HG03460 (cell line): ENCODE measurements at regions not wholly inside any gene's neighbourhood (a gene's known extent, or its start where the extent isn't known, plus 50 kb on each side); places are given as distances from the start of the nearest gene placed in this dataset.
A peak's percentile ranks its signal among the peaks of the same experiment; 100 is the strongest.

Experiments
- ATAC-seq: cut with Tn5 transposase; IDR thresholded peaks from one replicate; pipeline ENCODE4 v1.9.1; 2021; ENCODE audit not compliant: unreplicated experiment

- ATAC-seq: no peak
Observed at GRCh38 chr6:40726853-40727252, 139.7 kb upstream of the LRFN2 start.

DNA sequence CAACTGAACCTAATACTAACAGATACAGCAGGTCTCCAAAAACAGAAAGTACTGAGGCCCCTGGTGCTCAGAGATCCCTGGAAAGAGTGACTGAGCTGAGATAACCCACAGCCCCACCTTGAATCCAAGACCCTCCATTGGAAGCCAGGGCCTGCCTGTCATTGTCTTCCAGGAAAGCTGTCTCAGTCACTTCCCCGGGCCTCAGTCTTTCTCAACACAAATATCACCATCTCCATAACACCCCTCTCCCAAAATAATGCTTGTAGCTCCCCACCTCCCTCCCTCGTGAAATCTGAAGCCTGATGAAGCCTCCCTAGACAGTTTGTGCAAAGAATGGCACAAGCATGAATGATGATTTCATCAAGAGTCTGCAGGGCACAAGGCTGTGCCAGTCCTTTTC lies 138.2 kb upstream of the LRFN2 start:
- no peak for ATAC-seq

DNA sequence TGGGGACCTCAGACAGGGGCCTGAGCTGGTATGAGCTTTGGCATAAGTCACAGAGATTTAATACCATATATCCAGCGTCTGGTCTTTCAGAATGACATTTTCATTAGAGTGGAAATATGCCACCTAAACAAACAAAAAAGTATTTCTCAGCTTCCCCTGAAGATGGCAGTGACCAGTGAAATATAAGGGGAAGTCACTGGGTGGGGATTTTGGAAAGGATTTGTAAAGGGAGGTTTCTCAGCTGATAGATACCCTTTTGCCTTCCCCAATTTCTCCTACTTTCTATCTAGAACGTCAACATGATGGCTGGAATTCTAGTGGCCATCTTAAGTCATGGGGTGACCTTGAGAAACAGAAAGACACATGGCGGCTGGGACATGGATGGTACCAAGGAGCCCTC lies 137.7 kb upstream of the LRFN2 start:
- ATAC-seq: no peak

DNA sequence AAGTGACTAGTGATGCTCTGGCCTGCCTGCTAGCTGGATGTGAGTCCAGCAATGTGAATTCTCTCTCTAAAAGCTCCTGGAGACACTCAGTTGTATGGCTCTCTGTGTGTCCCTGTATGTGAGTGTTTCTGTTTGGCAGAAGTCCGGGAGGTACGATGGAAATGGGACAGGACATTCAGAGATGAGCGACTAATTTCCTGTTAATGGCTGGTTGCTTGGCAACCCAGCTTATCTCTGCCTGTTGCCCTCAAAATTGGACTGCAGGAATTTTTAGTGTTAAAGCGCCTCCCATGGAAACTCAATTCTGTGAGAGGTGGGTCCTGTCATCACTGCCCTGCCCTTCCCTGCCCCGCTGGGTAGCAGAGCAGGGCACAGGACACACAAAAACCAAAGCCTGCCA lies 136.8 kb upstream of the LRFN2 start:
- ATAC-seq: no peak

DNA sequence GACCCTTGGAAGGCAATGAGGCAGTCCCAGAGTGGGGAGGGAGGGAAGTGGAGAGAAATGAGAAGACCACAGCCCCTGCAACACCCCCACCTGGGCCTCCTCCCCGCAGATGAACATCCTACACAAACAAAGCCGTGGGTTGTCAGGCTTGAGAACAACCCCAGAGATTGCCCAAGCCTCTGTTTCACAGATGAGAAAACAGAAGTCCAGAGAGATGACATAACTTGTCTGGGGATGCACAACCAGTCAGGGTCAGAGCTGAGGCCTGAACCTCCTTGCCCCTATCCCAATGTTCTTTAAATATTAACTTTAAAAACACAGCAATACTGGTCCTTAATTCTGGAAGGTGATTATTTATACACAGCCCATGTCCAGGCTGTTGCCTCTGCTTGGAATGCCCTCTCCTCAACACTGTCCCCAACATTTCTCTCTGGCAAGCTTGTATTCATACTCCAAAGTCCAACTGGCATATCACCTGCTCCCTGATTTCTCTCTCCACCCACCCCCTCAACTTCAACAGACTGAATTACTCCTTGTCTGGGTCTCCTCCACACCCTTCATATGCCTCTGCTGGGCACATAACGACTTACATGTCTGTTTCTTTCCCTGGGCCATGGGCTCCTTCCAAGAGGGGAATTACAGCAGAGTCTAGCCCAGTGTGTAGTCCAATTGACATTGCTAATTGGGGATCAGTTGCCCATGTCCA lies 135.5 kb upstream of the LRFN2 start:
- no peak for ATAC-seq

DNA sequence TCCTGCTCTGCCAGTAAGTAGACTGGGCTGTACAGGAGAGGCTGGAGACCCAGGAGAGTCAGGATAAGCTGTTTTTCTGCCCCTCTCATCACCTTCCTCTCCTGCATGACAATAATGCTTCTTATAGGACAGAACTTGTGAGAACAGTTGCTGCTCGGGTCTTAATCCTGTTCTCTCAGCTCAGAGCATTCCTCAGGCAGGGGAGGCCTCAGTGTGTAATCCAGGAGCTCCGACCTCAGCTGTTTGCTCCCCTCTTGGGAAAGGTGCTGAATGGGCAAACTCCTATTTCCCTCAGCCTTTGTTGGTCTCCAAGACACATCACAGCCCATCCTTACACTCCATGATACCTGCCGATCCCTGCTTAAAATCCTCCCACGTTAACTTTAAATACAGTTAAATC lies 134.9 kb upstream of the LRFN2 start:
- ATAC-seq: no peak

- no peak for ATAC-seq
Observed at GRCh38 chr6:40721271-40721952, 134.2 kb upstream of the LRFN2 start.

GRCh38 chr6:40720375-40720748 lies 133.2 kb upstream of the LRFN2 start:
- no peak for ATAC-seq

DNA sequence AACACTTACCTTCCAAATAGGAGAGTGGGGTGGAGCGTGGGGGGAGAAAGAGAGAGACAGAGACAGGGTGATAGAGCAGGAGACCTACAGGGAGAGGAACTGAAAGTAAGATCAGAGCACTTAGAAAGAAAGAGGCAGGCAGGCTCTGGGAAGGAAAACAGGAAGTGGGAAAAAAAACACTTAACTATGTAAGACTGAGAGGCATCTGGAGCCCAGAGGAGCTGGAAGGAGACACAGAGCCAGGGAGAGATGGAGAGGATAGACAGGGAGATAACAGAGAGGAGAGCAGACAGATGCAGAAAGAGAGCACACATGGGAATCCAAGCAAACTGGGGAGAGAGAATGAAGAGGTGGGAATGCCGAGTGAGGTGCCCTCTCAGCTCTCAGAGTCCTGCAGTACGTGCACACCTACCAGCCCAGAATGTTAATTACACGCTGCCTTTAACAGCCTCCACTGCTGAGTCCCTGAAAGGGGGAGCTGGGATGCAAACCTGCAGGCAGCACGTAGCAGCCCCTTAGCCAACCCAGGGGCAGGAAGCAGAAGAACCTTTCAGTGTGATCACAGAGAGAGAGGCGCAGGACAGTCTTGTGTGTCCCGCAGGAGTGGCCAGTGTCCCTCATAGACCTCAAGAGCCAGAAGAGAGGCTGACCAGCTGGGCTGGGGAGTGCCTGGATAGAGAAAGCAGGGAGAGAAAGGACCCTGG lies 132.7 kb upstream of the LRFN2 start:
- ATAC-seq: peak; percentile 68

GRCh38 chr6:40718401-40718800 lies 131.2 kb upstream of the LRFN2 start:
- no peak for ATAC-seq

DNA sequence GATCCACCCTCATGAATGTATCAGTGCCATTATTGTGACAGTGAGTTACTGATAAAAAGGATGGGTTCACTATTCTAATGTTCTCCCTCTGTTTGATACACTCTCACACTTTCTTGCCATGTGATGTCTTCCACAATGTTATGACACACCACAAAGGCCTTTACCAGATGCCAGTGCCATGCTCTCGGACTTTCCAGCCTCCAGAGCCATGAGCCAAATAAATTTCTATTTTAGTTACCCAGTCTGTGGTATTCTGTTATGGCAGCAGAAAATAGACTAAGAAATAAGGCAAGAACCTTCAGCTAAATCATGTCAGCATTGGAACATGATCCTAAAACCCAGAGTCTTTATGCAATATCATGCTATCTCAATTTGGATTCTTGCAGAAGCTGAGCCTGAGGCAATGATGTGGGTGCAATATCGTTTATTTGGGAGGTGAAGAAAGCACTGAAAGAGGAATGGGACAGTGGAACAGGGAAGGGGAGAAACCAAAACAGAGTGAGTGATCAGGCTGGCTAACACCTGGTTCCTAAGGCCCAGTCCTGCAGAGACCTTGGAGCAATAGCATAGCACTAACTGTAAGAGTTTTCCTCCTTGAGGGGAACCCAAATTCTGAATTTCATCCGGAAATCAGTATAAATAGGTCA lies 130.4 kb upstream of the LRFN2 start:
- no peak for ATAC-seq

- no peak for ATAC-seq
Observed at GRCh38 chr6:40715570-40716403, 128.6 kb upstream of the LRFN2 start.

DNA sequence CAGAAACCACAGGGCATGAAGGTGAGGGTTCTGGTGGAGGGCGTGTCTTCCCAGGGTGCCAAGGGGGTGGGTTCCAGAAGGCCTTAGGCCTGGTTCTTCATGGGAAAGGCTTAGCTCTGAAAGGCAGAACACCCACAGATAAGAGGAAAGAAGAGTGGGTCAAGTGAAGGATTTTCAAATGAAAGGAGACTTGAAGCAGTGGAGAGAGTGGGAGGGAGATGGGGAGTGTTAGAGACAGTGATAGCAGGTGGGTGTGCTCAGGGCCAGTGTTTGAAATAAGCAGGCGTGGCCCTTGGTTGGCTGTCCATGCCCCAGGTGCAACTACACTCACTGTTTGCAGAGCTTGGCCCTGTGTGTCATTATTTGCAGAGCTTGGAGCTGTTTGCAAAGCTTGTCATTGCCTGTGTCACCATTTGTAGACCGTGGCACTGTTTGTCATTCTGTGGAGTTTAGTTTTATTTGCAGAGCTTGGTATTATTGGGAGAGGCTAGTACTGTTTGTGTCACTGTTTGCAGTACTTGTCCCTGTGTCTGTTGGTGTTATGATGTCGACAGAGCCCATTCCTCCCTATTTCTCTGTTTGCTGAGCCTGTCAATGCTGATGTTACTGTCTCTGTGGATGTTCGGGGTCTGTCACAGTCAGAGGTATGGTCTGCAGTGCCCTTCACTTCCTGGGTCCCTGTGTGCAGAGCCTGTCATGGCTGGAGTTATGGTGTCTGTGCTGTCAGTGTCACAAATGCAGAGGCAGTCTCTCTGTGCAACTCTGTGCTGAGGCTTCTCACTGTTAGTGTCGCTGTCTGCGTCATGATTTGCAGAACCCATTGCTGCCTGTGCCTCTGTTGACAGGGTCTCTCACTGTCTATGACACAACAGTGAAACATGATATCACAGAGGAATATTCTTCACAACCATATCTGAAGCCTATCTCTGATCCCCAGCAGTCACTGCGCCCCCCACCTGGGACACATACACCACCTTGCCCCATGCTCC lies 127.7 kb upstream of the LRFN2 start:
- ATAC-seq: no peak

GRCh38 chr6:40714143-40714542 lies 127.0 kb upstream of the LRFN2 start:
- ATAC-seq: no peak

GRCh38 chr6:40713002-40713719 lies 126.0 kb upstream of the LRFN2 start:
- ATAC-seq: no peak

GRCh38 chr6:40710626-40711330 lies 123.6 kb upstream of the LRFN2 start:
- ATAC-seq: no peak

DNA sequence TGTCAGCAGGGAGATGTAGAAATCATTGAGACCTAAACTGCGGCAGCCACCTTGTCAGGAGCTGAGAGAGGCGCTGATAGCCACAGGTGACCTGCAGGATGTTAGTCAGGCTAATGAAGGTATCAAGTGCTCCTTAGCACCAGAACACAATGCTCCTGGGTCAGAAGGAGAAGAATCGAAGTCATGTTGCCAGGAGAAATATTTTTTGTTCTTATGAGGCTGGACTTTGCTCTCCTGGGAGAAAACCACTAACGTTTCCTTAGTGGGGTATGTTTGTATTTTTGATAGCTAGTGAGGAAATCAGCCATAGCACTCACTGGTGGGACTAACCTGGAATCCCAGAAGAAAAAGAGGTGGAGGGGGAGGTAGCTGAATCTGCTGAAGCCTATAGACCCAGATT lies 120.9 kb upstream of the LRFN2 start:
- no peak for ATAC-seq

GRCh38 chr6:40706178-40706577 lies 119.0 kb upstream of the LRFN2 start:
- no peak for ATAC-seq
